ENCODE measurements at regions not wholly inside any gene's neighbourhood (a gene's known extent, or its start where the extent isn't known, plus 50 kb on each side); places are given as distances from the start of the nearest gene placed in this dataset.

GRCh38 chr2:8076448-8077342, 605.2 kb upstream of the ID2 start:
- DNase-seq: no peak

GRCh38 chr2:8078705-8079104, 603.2 kb upstream of the ID2 start:
- DNase-seq: no peak

- DNase-seq: no peak
These were observed 601.8 kb upstream of the ID2 start for GRCh38 chr2:8080063-8080462.

GRCh38 chr2:8081130-8081529, 600.7 kb upstream of the ID2 start:
- no peak for DNase-seq

GRCh38 chr2:8082840-8083239, 599.0 kb upstream of the ID2 start:
- no peak for DNase-seq

GRCh38 chr2:8086357-8086756, 595.5 kb upstream of the ID2 start:
- no peak for DNase-seq

- no peak for DNase-seq
These were observed 594.9 kb upstream of the ID2 start for GRCh38 chr2:8086796-8087479.

GRCh38 chr2:8087480-8087840, 594.4 kb upstream of the ID2 start:
- DNase-seq: no peak

GRCh38 chr2:8088810-8089209, 593.0 kb upstream of the ID2 start:
- DNase-seq: no peak

- no peak for DNase-seq
These were observed 592.3 kb upstream of the ID2 start for GRCh38 chr2:8089596-8089995.

- DNase-seq: peak; percentile 82
These were observed 590.8 kb upstream of the ID2 start for GRCh38 chr2:8090748-8091700.

- DNase-seq: no peak
These were observed 587.3 kb upstream of the ID2 start for GRCh38 chr2:8094526-8094925.

GRCh38 chr2:8095978-8096377, 585.9 kb upstream of the ID2 start:
- no peak for DNase-seq

- DNase-seq: no peak
These were observed 585.4 kb upstream of the ID2 start for GRCh38 chr2:8096484-8096883.

- DNase-seq: no peak
These were observed 583.2 kb upstream of the ID2 start for GRCh38 chr2:8098476-8099266.

- DNase-seq: no peak
These were observed 582.6 kb upstream of the ID2 start for GRCh38 chr2:8099267-8099582.

GRCh38 chr2:8101614-8102277, 580.1 kb upstream of the ID2 start:
- DNase-seq: no peak

GRCh38 chr2:8102470-8102869, 579.4 kb upstream of the ID2 start:
- no peak for DNase-seq

GRCh38 chr2:8103085-8103708, 578.7 kb upstream of the ID2 start:
- no peak for DNase-seq

GRCh38 chr2:8107150-8107549, 574.7 kb upstream of the ID2 start:
- no peak for DNase-seq

- no peak for DNase-seq
These were observed 574.1 kb upstream of the ID2 start for GRCh38 chr2:8107621-8108378.
